Fibroblast of skin of left biceps (primary cell): ENCODE measurements at regions not wholly inside any gene's neighbourhood (a gene's known extent, or its start where the extent isn't known, plus 50 kb on each side); places are given as distances from the start of the nearest gene placed in this dataset.

Experiments used
- DNase-seq, 2 experiments: peaks; one replicate each; pipeline ENCODE4 v3.0.0-alpha.2; 2013; ENCODE audit warnings: low read depth in 2 of 2

DNA sequence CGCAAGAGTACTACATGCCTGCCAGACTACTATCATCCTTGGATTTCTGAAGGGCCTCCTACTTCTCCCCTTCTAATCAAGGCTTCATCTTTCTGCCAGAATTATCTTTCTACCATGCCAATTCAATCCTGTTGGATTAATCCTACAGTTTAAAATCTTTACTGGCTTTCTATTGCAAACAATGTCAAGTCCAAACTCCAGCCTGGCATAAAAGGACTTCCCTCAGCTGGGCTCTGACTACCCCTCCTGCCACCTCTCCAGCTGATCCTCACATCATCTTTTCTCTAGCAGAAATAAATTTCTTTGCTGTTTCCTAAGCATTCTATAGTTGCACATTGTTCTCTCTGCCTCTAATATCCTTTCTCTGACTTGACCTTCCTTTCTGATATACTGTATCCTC is 119.7 kb upstream of the RAD23B start:
- no peak for DNase-seq

DNA sequence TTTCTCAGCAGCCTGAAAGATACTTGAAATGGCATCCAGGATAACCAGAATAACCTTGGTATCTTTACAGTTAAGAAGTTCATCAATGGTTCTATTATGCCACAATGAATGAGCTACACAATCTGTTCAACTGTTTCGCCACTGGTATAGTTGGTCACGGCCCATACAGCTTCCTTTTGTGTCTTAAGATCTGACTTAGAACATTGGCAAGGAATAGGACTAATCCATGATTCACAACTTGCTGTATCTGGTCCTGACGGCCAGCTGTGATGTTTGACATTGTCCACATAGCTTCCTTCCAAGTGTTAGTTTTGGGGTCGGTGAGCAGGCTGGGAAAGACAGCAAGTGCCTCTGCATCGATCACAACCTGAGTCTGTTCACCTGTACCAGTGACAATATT is 113.3 kb upstream of the RAD23B start:
- no peak for DNase-seq

DNA sequence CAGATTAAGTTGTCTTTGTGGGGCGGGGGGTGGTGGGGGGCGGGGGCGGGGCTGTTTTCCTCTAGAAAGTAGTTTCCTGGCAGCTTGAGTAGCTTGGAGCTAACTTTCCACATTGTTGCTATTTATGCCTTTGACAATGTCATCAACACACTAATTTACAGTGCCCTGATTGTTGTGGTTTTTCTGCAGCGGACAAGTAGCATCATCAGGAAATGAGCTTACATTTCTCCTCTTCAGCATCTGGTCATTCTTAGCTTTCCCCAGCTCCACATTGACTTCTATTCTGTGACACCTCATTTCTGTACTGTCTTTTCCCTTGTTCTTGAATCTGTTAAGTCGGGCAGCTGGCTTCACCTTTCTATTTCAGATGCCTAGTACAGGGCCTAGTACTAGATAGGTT is 112.3 kb upstream of the RAD23B start:
- no peak for DNase-seq

DNA sequence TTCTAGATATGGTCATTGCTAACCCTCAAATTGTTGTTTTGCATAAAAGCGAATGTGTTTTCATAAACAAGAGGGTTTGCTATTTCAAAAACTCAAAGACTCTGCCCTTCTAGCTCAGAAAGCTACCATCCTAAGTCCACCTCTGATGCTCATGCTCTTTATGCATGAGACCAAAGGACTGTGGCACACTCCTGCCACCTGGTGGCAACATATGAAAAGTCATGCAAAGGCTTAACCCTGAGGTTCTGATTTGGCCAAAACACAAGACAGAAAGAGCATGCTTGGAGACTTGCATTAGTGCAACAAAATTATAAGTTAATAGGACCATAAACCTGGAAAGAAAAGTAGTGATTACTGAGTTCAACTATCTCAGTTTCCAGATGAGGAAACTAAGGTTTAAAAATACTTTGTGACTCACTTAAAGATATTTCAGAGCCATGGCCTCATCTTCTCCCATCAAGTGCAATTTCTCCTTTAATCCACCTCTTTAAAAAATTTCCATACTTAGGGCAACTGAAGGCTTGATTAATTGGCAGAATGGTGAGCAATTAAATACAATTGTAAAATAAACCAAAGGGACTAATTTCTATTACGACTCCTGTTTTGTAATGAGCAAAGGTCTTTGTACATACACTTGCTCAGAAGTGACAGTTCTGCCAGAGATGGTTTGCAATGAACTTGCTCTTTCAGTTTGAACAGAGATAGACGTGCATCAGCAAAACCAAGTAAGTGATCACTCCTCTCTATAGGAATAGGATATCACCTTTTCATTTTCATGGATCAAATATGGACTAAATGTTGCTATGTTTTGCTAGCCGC is 110.7 kb upstream of the RAD23B start:
- DNase-seq: peak; percentile 44

DNA sequence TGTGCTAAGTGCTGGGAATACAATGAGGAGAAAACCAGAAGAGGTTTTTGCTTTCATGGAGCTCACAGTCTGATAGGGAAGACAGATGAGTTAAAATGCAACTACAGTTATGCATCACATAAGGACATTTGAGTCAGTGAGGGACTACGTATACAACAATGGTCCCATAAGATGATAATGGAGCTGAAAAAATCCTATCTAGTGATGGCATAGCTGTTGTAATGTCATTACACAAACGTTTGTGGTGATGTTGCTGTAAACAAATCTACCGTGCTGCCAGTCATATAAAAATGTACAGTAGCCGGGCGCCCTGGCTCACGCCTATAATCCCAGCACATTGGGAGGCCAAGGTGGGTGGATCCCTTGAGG is 110.1 kb upstream of the RAD23B start:
- DNase-seq: no peak

DNA sequence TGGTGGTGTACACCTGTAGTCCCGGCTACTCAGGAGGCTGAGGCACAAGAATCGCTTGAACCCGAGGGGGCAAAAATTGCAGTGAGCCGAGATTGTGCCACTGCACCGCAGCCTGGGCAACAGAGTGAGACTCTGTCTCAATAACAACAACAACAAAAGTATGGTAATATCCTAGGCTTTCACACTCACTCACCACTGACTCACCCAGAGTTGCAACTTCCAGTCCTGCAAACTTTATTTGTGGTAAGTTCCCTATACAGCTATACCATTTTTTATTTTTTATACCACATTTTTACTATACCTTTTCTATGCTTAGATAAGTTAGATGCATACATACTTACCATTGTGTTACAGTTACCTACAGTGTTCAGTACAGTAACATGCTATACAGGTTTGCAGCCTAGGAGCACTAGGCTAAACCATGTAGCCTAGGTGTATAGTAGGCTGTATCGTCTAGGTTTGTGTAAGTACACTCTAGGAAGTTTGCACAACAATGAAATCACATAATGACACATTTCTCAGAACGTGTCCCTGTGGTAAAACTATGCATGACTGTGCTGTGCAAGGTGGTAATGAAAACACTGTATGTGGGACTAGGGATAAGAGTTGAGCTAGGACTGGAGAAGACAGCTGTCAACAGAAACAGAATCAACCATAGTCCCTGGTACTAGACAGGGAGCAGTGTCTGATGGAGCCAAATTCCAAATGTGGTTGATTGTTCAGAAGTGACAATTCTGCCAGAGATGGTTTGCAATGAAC is 109.5 kb upstream of the RAD23B start:
- no peak for DNase-seq

DNA sequence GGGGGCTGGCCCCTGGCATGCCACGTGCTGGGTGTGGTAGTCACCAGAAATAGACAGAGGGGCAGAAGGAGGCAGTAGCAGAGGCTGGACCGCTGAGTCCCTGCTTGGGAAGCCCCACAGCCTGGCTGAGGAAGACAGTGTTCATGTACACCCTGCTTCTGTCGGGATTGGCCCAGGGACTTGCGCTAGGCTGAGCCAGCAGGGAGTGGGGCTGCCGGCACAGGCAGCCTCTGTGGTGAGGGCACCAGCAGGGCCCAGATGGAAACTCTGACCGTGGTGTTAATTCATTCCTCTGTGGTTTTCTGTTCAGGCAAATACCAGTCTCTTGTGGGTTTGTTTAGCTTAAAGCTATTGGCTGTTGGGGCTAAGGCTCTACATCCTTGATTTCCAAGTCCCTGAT is 108.6 kb upstream of the RAD23B start:
- no peak for DNase-seq

DNA sequence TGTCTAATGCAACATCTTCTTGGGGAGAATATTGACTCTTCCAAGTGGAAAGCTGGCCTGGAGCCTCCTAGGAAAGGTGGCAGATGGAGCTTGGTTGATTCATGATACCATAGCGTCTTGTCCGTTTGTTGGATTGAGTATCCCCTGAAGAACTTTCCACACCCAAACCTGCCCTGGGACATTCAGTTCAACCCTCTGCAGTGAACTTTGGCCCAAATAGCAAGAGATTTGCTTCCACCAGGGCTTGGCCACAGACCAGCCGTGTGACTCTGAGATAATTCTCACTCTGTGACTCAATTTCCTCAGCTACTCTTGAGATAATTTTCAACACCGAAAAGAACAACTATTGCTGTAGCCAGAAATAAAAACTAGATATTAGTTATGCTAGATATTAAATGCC is 108.0 kb upstream of the RAD23B start:
- no peak for DNase-seq

DNA sequence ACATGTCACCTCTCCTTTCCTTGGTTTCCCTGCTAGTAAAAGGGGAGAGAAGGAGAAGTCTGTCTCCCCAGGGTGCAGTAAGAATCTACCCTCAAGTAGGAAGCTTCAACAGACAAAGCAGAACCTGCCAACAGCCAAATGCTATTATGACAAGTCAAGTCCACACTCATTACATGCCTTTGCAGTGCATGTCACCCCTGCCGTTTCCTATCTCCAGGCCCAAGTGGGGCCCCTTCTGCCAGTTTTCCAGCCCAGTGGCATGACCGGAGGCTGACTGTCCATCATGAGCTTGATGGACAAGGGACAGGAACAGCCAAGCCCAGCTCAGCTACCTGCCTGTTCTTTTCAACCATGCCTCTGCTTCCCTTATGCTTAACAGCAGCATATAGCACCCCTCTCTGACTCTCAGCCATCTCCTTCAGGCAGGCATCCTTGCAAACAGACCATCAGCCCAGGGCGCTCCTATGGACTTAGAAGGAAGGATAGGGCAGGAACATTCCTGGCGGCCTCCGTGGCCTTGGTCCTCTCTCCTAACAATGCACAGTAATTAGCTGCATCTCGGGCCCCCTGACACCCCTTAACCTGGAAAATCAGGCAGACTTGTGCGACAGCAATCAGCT is 107.2 kb upstream of the RAD23B start:
- no peak for DNase-seq

DNA sequence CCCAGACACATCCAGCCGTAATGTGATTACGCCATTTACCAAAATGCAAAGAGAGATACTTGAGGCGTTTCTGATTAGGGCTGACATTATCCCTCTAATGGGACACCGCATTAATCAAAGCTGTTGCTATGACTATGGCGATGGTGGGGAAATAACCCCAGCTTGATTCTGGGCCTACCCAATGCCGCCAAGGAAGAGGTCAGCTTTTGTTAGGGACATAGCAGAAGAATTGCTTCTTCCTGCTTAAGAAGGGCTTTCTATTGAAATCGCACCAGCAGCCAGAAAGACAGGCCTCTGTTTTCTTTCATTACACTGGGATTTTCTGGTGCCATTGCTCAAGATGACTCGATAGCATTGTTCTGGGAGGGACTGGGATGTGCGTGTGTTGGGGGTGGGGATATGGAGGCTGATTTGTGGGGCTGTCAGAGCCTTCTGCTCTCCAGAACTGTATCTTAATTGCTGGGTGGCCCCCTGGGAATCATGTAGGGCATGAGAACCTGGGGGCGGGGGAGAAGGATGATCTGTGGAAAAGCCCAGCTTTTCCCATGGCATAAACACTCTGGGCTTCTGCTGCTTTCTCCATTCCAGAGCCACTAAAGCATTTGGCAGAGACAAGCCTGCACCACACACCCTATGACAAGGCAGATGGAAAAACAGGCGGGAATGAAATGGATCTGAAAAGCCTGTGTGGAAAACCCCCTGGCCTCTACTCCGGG is 106.5 kb upstream of the RAD23B start:
- peak; percentile 63 to 66 for DNase-seq

DNA sequence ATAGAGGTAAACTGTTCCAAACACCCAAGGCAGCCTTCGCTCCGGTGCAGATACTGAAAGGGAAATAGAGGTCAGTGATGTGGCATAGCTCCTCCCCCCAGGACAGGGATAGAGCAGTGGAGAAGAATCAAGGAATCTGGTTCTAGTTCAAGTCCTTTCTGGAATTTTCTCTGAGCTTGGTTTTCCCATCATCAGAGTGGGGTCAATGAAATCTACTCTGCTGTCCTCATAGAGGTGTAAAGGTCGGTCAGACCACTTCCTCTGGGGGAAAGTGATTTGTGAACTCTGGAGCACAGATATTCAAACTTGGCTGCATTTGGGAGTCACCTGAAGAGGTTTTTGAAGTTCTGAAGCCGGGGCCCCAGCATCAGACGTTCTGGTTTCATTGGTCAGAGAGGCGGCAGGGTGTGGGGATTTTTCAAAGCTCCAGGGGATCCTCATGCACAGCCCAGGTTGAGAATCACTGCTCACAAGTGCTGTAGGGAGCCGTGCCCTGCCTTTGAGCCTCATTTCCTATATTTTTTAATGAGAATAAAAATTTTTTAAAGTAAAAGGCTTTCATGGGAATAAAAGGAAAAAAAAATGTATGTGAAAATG is 105.7 kb upstream of the RAD23B start:
- no peak for DNase-seq

DNA sequence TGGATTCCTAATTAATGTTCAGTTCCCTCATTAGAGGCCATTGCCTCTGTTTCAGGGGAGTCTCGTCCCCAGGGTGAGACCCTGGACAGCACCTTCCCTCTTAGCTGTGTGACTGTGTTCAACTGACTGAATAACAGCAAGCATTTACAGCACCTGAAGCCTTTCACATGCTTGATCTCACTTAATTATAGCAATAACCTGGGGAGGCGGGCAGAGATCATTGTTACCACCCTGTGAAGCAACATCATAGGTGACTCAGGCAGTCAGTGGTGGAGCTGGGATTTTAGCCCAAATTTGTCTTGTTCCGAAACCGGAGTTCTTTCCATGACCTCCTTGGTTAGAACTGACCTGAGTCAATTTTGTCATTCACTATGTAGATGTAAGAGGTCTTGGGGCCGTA is 105.2 kb upstream of the RAD23B start:
- no peak for DNase-seq

DNA sequence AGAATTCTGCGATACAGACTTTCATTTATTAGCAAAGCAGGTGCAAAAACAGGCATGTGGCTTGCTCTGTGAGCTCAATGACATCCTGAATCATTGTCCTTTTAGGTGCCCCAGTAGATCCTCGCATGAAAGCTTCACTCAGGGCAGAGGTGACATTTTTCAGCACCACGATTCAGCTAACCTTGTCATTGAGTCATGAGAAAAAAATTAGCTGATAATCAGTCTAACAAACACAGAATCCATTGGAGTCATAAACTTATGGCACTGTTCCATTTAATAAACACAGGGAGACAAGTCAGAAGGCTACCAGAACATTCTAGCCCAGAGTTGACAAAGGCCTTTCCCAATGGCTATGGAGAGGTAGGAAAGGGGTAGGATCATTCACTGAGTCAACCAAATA is 104.8 kb upstream of the RAD23B start:
- no peak for DNase-seq

DNA sequence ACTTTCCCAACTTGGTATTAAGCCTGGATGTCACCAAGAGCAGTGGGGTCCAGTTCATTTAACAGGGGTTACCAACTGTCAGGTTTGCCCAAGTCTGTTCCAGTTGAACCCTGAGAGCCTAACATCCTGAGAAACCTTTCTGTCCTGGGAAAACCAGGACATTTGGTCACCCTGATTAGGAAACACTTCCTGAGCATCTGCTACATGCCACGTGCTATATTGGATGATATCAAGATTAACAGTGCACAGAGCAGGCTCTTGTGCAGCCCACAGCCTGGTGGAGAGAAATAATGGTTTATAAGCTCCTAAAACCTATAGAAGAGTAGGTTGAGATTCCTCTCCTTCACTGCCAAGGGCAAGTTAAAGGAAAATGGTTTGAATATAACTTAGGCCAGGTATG is 102.9 kb upstream of the RAD23B start:
- DNase-seq: no peak

DNA sequence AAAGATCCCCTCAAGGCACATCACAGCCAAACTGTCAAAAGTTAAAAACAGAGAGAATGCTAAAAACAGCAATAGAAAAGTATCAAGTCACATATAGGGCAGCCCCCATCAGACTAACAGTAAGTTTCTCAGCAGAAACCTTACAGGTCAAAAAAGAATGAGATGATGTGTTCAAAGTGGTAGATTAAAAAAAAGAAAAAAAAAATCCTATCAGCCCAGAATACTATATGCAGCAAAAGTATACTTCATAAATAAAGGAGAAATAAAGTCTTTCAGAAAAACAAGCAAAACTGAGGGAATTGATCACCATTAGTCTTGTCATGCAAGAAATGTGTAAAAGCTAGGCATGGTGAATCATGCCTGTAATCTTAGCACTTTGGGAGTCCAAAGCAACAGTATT is 99.9 kb upstream of the RAD23B start:
- DNase-seq: no peak

DNA sequence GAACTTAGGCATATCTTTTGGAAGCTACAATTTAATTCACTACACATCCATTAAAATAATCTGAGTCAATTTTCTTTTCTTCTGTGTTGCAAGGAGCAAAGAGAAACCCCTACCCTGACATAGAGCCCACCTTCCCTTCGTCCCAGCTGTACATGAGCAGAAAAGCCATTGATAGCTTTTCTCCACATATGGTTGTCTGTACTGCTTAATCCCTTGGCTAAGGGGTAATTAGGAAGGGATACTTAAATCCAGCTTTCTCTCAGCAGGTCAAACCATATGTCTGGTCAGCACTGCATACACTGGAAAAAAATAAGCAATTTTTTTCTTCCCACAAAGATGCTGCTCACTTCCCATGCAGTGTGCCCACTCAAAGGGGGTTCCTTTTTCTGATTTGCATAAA is 94.7 kb upstream of the RAD23B start:
- DNase-seq: no peak

DNA sequence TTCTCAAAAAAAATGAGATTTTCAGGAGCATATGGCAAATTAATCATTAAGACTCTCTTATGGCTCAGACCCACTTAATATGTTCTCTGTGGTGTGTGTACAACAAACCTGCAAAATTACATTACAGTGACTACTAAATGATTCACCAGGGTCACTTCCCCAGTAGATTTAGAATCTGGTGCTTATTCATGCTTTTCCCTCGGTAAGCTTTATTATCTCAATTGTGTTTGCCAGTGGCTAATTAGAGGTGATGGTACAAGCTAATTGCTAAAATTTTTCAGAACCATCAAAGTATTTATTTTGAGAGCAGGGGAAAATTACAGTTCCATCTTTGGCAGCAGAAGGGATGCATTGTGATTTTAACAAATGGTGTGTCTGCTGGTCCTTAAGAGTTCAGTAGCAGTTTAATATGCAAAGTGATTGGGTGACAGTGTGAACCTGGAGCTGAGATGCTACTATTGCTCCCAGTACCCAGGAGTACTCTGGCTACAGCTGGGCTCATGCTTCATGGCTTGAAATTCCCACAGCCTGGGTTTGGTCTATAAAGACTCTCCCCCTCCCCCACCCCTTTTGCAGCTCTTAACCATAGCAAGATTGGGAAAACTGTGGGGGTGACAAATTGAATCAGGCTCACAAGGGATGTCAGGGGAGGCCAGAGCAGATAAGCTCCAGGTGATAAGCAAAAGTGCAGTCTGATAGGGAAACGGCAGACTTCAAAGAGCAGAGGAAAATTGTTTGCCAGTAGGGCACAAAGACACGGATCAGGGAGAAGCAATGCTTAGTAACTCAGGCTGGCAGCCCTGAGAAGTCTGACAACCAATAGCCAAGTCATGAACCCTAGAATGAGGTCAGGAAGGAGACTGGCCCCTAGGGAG is 92.8 kb upstream of the RAD23B start:
- DNase-seq: peak; percentile 28 to 30

DNA sequence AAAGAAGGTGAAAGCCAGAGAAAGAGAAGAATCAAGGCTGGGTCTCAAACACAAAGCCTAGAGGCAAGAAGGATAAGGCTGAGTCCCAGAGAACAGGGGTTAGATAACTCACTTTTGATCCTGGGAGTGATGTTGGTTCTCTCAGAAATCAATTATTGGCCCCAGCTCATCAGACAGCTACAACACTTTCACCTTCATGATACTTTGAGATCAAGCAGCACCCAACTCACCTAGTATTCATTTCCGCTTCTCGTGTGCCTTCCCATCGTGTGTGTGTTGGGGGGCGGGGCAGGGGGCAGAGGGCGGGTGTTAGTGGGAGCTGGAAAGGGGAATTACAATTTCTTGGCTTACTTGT is 92.2 kb upstream of the RAD23B start:
- DNase-seq: no peak

DNA sequence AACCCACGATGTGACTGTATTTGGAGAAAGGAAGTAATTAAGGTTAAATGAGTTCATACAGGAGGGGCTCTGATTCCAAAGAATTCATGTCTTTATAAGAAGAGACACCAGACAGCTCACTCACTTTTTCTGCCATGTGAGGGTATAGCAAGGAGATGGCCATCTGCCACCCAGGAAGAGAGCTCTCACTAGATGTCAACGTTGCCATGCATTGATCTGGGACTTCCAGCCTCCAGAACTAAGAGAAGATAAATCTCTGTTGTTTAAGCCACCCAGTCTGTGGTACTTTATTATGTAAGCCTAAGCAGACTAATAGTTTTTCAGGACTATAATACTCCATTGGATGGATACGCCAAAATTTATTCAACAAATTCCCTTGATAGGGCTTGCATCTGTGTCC is 89.8 kb upstream of the RAD23B start:
- DNase-seq: no peak

DNA sequence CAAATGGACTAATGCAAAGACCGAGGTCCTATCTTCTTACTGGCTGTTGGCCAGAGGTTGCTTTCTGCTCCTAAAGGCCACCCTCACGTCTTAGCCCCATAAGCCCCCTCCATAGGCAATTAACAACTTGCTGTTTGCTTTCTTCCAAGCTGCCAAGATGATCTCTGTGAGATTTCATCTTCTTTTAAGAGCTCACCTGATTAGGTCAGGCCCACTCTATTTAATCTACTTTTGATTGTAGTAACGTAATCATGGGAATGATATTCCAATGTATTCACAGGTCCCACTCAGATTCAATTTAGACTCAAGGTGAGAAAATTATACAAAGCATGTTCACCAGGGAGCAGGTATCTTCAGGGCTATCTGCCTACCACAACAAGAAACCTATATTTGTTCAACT is 84.4 kb upstream of the RAD23B start:
- no peak for DNase-seq

DNA sequence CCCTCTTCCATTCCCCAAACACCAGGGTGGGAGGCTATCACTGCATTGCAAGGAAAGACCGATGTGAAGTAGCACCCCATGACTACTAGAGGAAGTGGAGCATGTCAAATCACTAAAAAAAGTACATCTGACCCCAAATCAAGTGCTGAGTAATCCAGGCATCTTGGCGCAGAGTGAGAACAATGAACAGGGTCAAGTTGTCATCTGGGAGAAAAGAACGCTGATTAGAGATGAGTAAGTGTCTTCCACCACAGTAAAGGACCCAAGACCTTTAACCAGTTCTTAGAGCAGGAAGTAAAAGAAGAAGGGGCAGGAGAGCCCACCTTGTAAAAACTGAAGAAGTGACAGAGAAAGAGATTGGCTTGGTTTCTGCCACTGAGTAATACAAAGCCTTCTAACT is 75.0 kb upstream of the RAD23B start:
- DNase-seq: no peak
